AG09319 (cell line): ENCODE measurements at regions not wholly inside any gene's neighbourhood (a gene's known extent, or its start where the extent isn't known, plus 50 kb on each side); places are given as distances from the start of the nearest gene placed in this dataset.

ENCODE experiments used
- DNase-seq: peaks from one replicate; pipeline ENCODE4 v3.0.0-alpha.2; 2010; ENCODE audit warnings: low read depth; ENCODE audit errors: extremely low read depth
- TF ChIP-seq, protein P1 (sequence below): IDR thresholded peaks from 2 replicates; pipeline ENCODE4 v1.5.1; 2011; ENCODE audit warnings: low read depth, mild to moderate bottlenecking, inconsistent platforms, low read length, moderate library complexity

- TF ChIP-seq, protein P1, sequence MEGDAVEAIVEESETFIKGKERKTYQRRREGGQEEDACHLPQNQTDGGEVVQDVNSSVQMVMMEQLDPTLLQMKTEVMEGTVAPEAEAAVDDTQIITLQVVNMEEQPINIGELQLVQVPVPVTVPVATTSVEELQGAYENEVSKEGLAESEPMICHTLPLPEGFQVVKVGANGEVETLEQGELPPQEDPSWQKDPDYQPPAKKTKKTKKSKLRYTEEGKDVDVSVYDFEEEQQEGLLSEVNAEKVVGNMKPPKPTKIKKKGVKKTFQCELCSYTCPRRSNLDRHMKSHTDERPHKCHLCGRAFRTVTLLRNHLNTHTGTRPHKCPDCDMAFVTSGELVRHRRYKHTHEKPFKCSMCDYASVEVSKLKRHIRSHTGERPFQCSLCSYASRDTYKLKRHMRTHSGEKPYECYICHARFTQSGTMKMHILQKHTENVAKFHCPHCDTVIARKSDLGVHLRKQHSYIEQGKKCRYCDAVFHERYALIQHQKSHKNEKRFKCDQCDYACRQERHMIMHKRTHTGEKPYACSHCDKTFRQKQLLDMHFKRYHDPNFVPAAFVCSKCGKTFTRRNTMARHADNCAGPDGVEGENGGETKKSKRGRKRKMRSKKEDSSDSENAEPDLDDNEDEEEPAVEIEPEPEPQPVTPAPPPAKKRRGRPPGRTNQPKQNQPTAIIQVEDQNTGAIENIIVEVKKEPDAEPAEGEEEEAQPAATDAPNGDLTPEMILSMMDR, result no peak
- no peak for DNase-seq
Measured at GRCh38 chr7:4319280-4319679, 362.8 kb upstream of the FOXK1 start.

GRCh38 chr7:4325732-4326131, 356.4 kb upstream of the FOXK1 start:
- DNase-seq, result no peak
- TF ChIP-seq, protein P1, result no peak

DNA sequence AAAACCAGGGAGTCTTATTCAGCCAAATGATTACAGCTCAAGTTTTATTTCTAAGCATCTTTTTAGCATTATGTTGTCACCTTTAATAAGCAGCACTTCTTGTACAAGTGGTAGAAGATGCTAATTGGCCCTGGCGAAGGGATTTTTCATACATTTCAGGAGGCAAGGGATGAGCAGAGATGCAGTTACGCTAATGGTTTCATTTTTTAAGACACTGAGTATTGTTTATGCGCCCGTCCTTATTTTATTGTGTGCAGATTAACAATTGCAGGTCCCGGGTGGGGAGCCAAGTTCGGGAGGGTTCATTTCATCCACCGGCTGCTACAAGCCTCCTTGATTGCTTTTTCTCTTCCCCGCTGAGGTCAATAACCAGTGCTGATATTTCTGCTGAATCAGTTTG, 350.4 kb upstream of the FOXK1 start:
- TF ChIP-seq, protein P1, result no peak
- DNase-seq, result no peak

DNA sequence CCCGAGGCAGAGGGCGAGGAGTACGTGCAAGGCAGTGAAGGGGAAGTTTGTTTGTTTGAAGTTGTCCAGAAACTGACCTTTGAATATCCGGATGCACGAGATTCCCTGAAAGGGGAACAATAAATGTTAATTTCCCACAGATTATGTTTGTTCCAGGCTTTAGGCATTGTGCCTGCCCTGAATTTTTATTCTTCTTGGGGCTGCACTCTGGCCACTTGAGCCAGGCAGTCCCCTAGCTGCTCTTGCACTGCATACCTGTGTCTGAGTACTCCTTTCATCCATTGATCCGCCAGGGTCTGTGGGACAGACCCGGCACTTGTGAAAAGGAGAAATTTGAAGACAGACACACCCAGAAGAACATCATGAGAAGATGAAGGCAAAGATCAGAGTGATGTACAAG, 343.5 kb upstream of the FOXK1 start:
- TF ChIP-seq, protein P1, result no peak
- DNase-seq, result no peak

GRCh38 chr7:4343272-4344247, 338.5 kb upstream of the FOXK1 start:
- DNase-seq, result no peak

GRCh38 chr7:4345004-4345403, 337.1 kb upstream of the FOXK1 start:
- no peak for DNase-seq
- TF ChIP-seq, protein P1, result no peak

More at GRCh38 chr7:4343272-4344247, 338.5 kb upstream of the FOXK1 start:
- TF ChIP-seq, protein P1, result no peak

- TF ChIP-seq, protein P1, result no peak
- DNase-seq, result no peak
Measured at GRCh38 chr7:4352069-4352468, 330.0 kb upstream of the FOXK1 start.
